Vagina (tissue), 2 donors: ENCODE measurements at regions not wholly inside any gene's neighbourhood (a gene's known extent, or its start where the extent isn't known, plus 50 kb on each side); places are given as distances from the start of the nearest gene placed in this dataset.

ENCODE experiments used
- DNase-seq, 2 donors: peaks; one replicate each; pipeline ENCODE4 v3.0.0-alpha.2; 2017; ENCODE audit errors: extremely low spot score in 2 of 2
- H3K27ac ChIP-seq: fragments of 200-600 bp; sonication (generic); one replicate; pipeline ENCODE4 v1.5.1; 2019
- H3K27me3 ChIP-seq: fragments of 200-600 bp; sonication (generic); one replicate; pipeline ENCODE4 v1.5.1; 2019
- H3K36me3 ChIP-seq, 2 donors: fragments of 200-600 bp; sonication (generic); one replicate each; pipeline ENCODE4 v1.5.1; 2017 to 2019
- H3K4me1 ChIP-seq: fragments of 200-600 bp; sonication (generic); one replicate; pipeline ENCODE4 v1.5.1; 2019
- H3K4me3 ChIP-seq, 2 donors: fragments of 200-600 bp; sonication (generic); 1 replicate in 1 of 2; 2 replicates in 1 of 2; pipeline ENCODE4 v1.5.1; 2016 to 2019
- H3K9me3 ChIP-seq: fragments of 200-600 bp; sonication (generic); one replicate; pipeline ENCODE4 v1.5.1; 2019
- POLR2A ChIP-seq, 2 donors: fragments of 450-650 bp; IDR thresholded peaks; one replicate each; pipeline ENCODE4 v1.6.1; 2017; ENCODE audit warnings: antibody characterized with exemption in 2 of 2, mild to moderate bottlenecking in 2 of 2, moderate library complexity in 2 of 2
- POLR2AphosphoS5 ChIP-seq, 2 donors: sonication (generic); formaldehyde crosslinking; IDR thresholded peaks; one replicate each; pipeline ENCODE4 v1.9.0; 2017; ENCODE audit warnings: antibody characterized with exemption in 2 of 2, mild to moderate bottlenecking in 2 of 2, low read depth in 1 of 2; ENCODE audit not compliant: insufficient read depth in 1 of 2
- intact Hi-C: fragments of 100-400 bp; cut with DNase I; formaldehyde crosslinking; loops from one replicate; pipeline ENCODE4 v1.15.1; 2023
- TF ChIP-seq, protein P1 (sequence below), 3 experiments: fragments of 450-650 bp in 2 of 3; fragments of 200-600 bp in 1 of 3; sonication (generic) in 1 of 3; IDR thresholded peaks; one replicate each; pipeline ENCODE4 v1.5.1; 2017 to 2019; ENCODE audit warnings: antibody characterized with exemption in 3 of 3, mild to moderate bottlenecking in 2 of 3, moderate library complexity in 2 of 3

DNA sequence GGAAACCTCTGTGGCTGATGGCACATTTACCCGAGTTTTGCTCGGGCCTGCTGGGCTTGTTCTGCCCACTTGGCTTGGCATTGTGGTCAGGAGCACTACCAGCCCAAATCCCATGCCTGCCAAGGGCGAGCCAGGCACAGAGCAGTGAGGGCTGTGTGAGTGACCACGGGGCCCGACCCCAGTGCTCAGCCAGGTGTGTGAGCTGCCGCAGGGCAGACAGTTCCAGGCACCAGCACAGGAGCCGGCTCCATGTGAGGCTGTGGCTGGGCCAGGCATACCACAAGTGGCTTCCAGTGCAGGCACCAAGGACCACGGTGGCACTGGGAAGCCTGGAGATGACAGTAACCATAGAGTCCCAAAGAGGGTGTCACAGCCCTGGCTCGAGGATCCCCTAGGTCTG lies 1225.5 kb upstream of the GJE1 start:
- Histone ChIP-seq H3K9me3 (no peaks in the 10 kb centered on the region), H3K4me1 (no peaks in the 10 kb centered on the region), H3K36me3 (no peaks in the 10 kb centered on the region), H3K27ac (no peak overlapping the region), H3K27me3 (no peaks in the 10 kb centered on the region), H3K4me3 (no peak overlapping the region)
- TF ChIP-seq, protein P1, sequence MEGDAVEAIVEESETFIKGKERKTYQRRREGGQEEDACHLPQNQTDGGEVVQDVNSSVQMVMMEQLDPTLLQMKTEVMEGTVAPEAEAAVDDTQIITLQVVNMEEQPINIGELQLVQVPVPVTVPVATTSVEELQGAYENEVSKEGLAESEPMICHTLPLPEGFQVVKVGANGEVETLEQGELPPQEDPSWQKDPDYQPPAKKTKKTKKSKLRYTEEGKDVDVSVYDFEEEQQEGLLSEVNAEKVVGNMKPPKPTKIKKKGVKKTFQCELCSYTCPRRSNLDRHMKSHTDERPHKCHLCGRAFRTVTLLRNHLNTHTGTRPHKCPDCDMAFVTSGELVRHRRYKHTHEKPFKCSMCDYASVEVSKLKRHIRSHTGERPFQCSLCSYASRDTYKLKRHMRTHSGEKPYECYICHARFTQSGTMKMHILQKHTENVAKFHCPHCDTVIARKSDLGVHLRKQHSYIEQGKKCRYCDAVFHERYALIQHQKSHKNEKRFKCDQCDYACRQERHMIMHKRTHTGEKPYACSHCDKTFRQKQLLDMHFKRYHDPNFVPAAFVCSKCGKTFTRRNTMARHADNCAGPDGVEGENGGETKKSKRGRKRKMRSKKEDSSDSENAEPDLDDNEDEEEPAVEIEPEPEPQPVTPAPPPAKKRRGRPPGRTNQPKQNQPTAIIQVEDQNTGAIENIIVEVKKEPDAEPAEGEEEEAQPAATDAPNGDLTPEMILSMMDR (IDR thresholded peaks at IDR 0.05): no peak
- no peak for DNase-seq
- intact Hi-C loops: no loop called here

DNA sequence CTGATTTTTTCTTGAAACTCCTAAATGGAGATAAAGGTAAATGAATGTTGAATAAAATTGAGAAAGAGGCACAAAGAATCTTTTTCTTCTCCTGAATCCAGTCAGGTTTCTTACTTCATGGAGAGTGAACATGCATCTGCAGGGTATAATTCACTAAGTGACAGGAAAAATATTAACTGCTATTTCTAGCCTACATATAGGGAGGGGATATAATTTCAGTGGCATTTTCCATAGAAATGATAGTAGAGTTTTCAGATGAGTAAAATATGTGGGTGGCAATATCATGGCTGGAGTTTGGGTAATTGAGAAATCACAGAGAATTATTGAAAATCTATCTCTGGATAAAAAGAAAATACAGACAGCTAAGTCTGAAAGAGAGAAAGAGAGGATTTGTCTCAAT lies 1227.0 kb upstream of the GJE1 start:
- TF ChIP-seq, protein P1 (IDR thresholded peaks at IDR 0.05): no peak
- TF ChIP-seq POLR2AphosphoS5 (IDR thresholded peaks at IDR 0.05; ENCODE audit: insufficient read depth in 1 of 2, low read depth in 1 of 2) (no peak), POLR2A (IDR thresholded peaks at IDR 0.05) (no peak)
- Histone ChIP-seq H3K4me1 (no peaks in the 10 kb centered on the region), H3K36me3 (no peaks in the 10 kb centered on the region), H3K27me3 (no peaks in the 10 kb centered on the region), H3K4me3 (no peak overlapping the region), H3K27ac (no peak overlapping the region), H3K9me3 (no peaks in the 10 kb centered on the region)
- intact Hi-C loops: no loop called here
- no peak for DNase-seq

DNA sequence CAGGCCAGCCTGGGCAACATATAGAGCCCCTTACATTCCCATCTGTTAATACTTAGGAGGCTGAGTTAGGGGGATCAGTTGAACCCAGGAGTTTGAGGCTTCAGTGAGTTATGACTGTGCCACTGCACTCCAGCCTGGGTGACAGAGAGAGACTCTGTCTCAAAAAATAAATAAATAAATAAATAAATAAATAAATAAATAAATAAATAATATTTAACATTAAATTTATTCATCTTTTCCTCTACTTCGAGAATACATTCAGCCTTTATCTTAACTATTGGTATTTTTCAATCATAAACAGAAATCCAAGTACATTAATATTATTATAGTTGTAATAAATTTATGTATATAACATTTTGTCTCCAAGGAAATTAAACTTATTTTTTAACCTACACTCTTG lies 1227.7 kb upstream of the GJE1 start:
- intact Hi-C loops: no loop called here
- Histone ChIP-seq H3K4me3 (no peak overlapping the region), H3K27me3 (no peaks in the 10 kb centered on the region), H3K36me3 (no peaks in the 10 kb centered on the region), H3K27ac (no peak overlapping the region), H3K9me3 (no peaks in the 10 kb centered on the region), H3K4me1 (no peaks in the 10 kb centered on the region)
- no peak for DNase-seq
- TF ChIP-seq, protein P1 (IDR thresholded peaks at IDR 0.05): no peak
- TF ChIP-seq POLR2A (IDR thresholded peaks at IDR 0.05) (no peak), POLR2AphosphoS5 (IDR thresholded peaks at IDR 0.05; ENCODE audit: insufficient read depth in 1 of 2, low read depth in 1 of 2) (no peak)

DNA sequence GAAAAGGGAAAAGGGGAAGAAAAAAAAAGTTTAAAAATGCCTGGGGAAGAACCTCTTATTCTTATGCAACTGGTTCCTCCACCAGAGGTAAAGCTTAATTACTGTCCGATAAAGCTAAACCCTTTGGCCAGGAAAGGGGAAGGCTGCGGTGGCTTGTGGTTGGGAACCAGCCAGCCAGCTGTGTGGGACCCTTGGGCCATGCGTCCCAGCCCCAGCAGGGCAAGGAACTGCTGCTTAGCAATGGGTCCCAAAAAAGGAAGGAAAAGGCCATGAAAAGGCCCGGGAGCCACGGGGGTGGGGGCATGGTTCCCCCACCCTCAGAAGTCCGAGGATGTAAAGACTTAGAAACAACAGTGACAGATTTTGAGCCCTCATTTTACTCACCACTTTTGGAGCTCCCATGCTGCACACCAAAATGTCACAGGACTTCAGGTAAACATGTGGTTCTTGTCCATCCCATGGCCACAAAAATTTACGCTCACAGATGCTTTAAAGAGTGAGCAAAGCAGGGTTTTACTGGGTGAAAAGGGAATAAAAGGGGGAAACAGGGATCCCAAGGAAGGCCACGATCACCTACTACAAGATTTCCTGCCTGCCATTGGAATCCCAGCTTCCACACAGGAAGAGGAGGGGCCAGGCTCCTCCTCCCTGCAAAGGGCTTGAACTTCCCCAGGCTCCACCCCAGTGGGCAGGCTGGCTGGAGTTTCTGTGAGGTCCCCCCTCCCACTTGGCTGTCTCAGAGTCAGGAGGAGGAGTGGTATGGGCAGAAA lies 1234.7 kb upstream of the GJE1 start:
- H3K36me3 ChIP-seq: no peaks in the 10 kb centered on the region
- intact Hi-C loops: no loop called here
- no peak overlapping the region for H3K27ac ChIP-seq
- no peak overlapping the region for H3K4me3 ChIP-seq
- TF ChIP-seq POLR2AphosphoS5 (IDR thresholded peaks at IDR 0.05; ENCODE audit: insufficient read depth in 1 of 2, low read depth in 1 of 2) (no peak), POLR2A (IDR thresholded peaks at IDR 0.05) (no peak)
- TF ChIP-seq, protein P1 (IDR thresholded peaks at IDR 0.05): no peak
- no peaks in the 10 kb centered on the region for H3K9me3 ChIP-seq
- no peaks in the 10 kb centered on the region for H3K27me3 ChIP-seq
- no peak for DNase-seq
- H3K4me1 ChIP-seq: no peaks in the 10 kb centered on the region

DNA sequence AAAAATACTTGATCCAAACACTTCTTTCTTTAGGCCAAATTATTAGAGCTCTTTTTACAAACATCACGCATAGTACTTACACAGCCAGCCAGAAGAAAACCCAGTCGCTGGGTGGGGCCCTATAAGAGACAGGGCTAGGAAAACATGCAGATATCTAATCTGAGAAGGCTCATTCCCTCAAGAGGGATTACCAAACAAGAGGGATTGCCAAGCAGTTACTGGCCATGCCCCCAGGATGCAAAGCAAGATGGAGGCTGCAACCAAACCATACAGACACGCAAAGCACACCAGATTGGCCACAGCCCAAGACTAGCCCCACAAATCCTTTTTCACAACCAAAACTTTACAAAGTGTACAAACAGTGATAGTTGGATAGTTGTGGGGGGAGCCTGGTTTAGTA lies 1235.4 kb upstream of the GJE1 start:
- no peaks in the 10 kb centered on the region for H3K36me3 ChIP-seq
- DNase-seq: no peak
- no peaks in the 10 kb centered on the region for H3K27me3 ChIP-seq
- H3K27ac ChIP-seq: no peak overlapping the region
- TF ChIP-seq POLR2A (IDR thresholded peaks at IDR 0.05) (no peak), POLR2AphosphoS5 (IDR thresholded peaks at IDR 0.05; ENCODE audit: insufficient read depth in 1 of 2, low read depth in 1 of 2) (no peak)
- TF ChIP-seq, protein P1 (IDR thresholded peaks at IDR 0.05): no peak
- H3K4me3 ChIP-seq: no peak overlapping the region
- intact Hi-C loops: no loop called here
- H3K4me1 ChIP-seq: no peaks in the 10 kb centered on the region
- no peaks in the 10 kb centered on the region for H3K9me3 ChIP-seq
